Endothelial cell of hepatic sinusoid (primary cell): ENCODE measurements at regions not wholly inside any gene's neighbourhood (a gene's known extent, or its start where the extent isn't known, plus 50 kb on each side); places are given as distances from the start of the nearest gene placed in this dataset.

ENCODE experiments used
- in situ Hi-C: cut with HindIII; loops from 2 replicates; pipeline ENCODE4 v1.10.0; 2017; ENCODE audit warnings: low sequenced_read_pairs

DNA sequence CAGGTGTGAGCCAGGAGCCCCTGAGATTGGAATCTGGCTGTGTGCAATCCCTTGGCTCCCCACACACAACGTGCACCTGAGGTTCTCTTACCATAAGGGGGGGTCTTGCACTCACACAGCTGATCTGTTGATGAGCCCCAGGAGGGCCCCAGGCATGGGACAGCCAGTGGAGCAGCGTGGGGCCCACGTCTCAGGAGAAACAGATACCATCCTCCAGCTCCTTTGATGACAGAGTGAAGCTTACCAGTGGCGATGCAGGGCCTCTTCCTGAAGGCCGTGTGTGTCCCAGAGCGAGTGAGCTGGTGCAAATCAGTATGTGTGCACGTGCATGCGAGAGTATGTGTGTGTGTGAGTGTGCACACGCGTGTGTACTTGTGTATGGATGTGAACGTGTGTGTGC is 287.4 kb downstream of the IRX1 start:
- in situ Hi-C loops: no loop called here

DNA sequence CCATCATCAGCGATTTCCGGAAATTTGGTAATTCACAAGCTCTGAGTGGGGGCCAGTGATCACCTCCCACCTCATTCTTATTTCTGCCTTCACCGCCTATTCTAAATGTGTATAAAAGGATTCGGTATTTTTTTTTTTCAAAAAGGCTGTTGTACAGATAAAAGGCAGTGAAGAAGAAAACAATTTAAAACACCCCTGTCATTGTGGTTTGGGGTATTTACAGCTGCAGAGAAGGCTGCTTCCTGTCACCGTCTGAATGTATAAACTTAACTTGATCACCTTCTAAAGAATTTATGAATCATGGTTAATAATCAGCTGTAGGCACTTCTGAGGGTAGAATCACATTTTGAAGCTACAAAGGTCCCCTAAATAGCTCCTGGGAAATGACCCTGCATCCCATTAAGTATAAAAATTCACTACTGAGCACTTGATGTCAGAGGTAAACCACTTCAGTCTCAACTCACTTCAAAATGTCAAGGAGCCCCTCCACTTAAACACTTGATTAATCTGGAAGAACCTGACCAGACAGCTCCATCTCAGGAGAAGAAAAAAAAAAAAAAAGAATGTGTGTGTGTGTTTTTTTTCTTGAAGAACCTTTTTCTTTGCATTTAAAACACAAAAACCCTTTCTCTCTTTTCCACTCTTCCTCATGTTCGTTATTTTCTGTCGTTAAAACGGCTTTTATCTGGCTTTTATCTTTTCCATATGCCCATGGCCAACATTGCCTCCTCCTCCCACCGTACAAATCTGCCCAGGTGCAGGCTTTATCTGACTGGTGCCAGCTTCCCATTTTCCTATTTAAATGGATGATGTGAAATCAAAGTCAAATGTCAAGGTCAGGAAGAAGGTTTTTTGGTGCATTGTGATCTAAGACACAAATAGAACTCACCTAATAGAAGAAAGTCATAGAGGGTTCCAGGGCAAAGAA is 291.2 kb downstream of the IRX1 start:
- in situ Hi-C loops: no loop called here

DNA sequence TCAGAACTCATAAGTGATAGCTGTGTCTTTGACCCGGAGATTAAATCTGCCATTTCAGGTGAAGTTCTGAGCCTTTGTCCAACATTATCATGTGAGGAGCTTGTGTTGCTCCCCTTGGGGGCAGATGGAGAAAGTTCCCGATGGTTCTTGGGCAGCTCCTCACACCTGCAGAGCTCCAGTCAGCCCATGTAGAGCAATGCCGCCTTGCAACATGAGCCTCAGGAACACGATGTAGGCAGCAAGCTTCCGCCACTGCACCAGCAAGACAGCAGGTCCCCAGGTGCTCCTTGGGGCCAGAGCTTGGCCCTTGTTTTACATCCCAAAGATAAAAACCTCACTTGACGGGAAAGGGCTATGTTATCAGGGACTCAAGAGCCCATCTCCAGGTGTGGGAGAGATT is 292.7 kb downstream of the IRX1 start:
- in situ Hi-C loops: no loop called here

DNA sequence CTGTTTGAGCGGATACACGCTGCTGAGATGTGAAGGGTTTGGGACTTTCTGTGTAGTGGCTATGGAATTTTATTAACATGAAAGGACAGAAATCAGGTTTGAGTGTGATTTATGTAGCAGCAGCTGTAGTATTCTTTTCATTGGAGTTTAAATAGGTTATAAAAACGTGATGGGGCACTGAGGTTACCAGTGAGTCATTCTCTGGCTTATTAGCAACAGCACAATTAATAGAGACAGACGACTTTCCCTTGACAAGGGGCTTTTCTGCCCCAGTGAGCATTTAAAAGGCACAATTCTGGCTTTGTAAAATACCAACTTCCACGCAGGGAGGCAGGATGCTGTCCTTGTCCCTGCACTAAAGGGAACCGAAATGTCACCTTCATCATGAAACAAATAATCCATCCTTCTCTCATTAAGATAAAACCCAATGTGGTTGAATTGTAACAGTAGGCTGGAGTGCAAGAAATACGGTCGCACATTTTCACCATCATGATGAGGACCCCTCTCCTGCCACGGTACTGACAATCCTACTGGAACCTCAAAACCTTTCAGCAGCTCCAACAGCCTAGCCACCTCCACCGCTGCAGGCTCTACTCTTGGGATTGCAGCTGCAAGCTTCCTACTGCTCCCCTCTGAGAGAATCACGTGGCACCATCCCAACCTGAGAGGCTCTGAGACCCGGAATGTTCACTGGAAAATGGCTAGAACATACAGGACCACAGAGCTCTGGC is 293.9 kb downstream of the IRX1 start:
- in situ Hi-C loops: no loop called here

DNA sequence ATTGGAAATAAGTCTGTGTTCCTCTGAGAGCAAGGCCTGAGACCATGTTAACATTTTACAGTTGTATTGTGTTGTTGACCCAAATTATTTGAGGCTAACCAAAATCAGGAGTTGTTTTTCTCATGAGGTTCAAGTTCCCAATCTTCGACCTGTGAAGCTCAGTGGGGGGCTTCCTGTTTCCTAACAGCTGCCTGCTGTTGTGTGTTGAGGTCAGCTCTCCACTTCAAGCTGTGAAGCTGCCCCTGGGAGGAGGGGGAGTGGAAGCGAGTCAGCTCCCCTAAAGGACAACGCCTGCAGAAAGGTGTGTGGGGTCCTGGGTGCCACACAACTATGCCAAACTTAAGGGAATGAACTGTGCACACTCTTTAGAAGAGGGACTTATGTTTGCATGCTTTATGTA is 295.5 kb downstream of the IRX1 start:
- in situ Hi-C loops: no loop called here

DNA sequence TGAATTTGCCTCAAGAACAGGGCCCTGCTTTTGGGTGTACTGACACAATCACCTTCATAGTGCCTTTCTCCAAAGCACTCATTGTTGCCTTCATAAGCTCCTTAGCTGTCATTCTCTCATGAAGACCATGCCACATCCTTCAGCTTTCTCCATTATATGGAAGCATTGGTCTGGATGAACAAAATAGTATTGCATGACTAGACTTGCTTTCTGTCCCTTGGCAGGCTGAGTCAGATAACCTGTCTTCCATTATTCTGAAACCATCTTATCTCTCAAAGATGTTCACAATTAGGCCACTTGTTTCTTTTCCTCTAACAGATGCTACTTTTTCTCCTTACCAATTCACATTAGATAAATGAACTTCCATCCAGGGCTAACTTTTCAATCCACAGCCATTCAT is 297.9 kb downstream of the IRX1 start:
- in situ Hi-C loops: no loop called here

DNA sequence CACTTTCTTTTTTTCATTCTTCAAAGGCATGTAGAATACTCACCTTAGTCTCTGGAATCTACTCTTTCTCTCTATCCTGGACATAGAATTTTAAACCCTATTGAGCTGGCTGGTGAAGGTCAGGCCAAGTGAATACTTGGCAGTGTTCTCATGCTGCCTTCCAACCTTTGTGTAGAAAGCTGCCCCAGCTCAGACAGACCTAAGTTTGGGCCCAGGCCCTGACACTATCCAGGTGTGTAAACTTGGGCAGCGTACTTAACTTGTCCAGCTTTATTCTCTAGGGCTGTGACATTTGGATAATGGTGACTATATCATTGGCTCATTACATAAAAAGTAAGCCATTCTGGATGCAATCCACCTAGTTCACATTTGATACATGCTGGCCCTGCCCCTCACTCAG is 298.3 kb downstream of the IRX1 start:
- in situ Hi-C loops: no loop called here

DNA sequence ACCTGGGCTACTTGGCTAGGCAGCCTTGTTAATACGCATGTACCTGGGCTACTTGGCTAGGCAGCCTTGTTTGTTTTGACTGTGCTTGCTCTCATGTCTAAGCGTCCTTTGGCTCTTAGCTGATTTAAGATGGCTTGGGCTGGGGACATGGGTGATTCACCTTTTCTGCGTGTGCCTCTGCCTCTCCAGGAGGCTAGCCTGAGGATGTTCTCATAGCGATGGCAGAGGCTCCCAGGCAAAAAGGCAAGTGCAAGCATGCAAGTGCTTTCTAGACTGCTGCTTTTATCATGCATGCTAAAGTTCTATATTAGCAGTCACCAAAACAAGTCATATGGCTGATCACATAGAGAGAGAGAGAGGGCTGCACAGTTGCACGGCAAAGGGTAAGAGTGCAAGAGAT is 300.5 kb downstream of the IRX1 start:
- in situ Hi-C loops: no loop called here

DNA sequence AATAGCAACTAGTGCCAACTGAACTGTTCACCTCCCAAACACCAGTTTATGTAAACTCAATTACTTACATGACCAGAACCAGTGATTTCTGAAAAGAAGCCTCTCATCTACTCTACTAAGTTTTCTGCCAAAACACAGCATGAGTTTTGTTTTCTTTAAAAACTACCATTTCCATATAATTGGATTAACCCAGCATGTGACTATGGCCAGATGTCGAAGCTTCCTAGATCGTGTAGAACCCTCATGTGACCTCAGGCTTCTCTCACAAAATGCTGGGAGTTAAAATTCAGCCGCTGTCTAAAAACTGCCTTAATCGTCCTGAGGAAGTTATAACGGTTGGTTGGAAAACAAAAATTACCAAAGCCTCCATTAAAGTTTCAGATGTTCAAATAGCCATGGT is 303.5 kb downstream of the IRX1 start:
- in situ Hi-C loops: no loop called here

DNA sequence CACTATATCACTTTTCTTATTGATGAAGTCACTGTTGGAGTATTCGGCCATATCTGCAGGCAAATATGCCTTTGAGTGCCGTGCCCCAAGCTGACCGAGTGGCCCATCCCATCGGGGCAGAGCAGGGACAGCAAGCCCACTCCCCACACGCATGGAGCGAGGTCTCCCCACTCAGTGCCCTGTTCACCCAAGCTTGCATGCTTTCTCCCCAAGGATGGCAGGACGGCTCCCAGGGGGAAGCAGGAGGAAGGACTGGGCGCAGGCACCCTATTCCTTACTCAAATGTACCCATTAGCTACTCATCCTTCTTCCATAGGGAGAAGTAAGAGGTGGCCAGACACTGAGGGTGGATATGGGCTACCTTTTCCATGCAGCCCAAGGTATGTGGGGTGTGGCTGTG is 309.0 kb downstream of the IRX1 start:
- in situ Hi-C loops: no loop called here

DNA sequence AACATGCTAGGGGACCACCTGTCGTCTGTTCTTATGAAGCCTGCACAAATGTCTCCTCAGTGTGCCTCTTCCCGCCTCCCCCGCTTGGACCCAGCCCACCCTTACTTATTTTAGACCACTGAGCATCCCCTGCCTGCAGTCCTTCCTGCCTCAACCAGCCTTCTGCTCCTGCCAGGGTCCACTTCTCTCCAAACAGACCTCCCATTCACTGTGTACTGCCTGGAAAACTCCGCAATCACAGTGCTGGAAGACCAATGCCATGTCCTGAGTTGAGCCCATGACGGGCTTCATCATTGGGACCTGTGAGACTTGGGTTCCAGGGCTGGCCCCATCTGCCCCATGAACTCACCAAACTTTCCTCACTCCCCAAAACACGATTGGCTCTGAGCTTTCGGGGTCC is 309.4 kb downstream of the IRX1 start:
- in situ Hi-C loops: no loop called here

DNA sequence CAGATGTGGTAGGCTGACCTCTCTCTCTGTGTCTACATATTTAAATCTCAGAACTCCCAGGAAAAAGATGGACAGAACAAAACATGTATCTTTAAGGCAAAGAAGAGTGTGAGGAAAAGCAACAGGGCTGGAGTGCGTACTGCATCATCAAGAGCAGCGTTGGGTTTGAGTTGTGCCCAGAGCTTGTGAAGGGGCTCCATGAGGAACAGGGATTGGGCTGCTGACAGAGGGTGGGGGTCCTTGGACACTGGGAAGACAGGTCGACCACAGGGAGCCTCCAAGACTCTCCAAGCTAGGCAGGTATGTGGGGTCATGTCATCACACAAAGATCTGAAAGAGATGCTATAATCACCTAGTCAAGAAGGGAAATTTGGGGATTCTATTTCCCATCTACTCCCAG is 309.9 kb downstream of the IRX1 start:
- in situ Hi-C loops: no loop called here

DNA sequence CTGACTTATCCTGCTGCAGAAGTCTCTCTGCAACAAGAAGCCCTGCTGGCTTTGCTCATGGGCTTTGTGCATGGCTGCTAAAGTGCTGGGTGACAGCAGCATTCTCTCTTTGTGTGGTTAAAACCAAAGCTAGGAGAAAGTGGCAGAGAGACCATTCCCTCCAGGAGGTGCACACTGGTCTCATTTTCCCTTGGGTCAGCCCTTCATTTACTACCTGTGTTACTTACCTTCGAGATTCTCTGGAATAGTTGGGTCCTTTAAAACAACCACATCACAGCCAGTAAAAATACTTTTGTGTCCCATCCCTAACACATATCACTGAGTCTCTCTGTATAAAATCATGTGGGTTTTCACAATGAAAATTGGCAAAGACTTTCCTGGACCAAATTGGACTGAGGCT is 315.5 kb downstream of the IRX1 start:
- in situ Hi-C loops: no loop called here

DNA sequence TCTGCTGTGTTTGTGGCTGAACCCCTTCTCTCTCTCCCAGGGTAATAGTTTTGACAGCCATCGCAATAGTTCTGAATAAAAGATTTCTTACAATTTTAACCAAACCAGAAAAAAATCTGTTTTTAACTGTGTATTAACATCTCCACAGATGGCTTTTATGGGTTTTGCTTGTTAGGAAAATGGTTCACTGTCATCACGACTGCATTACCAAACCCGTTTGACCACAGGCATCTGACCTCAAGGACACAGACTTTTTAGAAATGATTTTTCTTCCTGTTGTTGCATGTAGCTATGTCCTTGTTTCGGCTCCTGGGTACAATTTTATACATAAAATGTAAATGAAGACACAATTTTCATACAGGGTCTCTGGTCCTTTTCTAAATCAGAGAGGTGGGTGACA is 316.1 kb downstream of the IRX1 start:
- in situ Hi-C loops: no loop called here

DNA sequence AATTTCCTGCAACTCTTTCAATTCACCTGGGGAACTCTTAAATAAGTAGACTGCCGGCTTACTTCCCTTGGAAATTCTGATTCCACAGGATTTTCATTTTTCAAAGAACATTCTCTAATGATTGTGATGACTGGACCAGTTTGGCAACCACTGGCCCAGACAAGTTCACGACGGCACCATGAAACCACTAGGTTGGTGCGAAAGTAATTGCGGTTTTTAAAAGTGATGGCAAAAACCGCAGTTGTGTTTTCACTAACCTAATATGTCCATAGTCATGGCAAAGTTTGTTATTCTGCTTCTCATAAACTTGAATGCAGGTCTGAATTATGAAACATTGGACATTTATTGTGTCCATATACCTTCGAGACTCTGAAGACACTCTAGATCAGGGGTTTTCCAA is 317.2 kb downstream of the IRX1 start:
- in situ Hi-C loops: no loop called here

DNA sequence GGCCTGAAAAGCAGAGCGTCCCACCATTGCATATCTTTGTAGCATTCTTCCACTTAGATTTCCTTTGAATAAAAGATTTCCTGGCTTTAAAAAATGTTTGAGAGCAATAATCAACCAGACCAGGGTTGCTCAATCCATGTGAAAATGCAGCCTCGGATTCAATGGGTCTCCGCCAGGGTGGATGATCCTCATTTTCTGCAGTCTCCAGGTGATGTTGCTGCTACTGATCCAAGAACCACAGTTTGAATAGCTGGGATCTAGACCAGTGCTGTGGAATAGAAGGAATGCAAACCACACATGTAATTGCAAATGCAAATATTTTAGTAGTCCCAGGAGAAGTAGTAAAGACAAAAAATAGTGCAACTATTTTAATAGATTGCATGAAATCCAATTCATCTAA is 317.6 kb downstream of the IRX1 start:
- in situ Hi-C loops: no loop called here

DNA sequence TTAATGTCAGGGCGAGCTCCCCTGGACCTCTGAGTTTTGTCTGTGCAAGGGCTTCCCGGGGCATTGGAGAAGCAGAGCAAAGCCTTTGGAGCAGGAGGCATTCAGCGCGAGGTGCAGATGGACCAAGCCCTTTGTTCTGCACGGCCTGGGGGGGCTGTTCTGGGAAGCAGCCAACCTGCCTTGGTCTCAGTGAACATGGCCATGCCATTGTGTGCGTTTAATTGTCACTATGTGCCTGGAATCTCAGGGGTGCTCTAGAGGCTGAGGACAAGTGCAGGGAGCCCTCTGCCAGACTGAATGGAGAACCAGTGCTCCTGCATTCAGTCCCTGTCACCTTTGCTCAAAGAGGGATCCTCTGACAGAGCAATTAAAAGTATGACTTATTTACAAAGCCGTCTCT is 329.4 kb downstream of the IRX1 start:
- in situ Hi-C loops: no loop called here

DNA sequence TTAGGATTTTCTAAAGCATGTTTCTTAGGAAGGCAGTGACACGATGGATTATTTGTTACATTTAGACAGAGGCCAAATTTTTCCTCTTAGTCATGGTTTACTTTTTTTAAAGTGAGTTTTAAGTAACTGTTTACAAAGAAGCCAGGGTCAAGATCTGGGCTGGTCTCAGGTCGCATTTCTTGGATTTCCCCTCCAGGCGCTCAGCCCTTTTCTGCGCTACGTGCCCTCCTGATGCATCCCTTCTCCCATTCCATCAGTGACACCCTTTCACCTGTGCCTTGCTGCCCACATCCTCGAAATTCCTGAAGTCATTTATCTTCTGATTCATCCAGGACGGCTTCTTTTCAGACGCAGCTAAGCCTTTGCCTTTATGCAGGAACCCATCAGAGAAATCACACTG is 330.3 kb downstream of the IRX1 start:
- in situ Hi-C loops: no loop called here

DNA sequence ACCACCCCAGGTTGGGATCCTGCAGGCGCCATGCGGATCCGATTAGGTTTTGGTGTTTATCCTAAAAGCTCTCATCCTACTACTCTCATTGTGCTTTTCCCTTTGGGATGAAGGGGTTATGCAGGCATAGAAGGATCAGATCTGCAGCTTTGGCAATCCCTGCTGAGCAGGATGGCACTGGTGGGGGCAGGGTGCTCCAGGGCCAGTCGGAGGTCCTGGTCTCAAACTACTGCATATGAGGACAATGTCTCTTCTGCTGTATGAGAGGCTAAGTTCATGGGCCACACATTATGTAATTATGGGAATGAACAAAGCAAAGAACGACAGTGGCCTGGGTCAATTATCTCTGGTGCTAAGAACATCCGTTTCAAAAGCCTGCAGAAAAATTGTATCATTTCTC is 334.2 kb downstream of the IRX1 start:
- in situ Hi-C loops: no loop called here

DNA sequence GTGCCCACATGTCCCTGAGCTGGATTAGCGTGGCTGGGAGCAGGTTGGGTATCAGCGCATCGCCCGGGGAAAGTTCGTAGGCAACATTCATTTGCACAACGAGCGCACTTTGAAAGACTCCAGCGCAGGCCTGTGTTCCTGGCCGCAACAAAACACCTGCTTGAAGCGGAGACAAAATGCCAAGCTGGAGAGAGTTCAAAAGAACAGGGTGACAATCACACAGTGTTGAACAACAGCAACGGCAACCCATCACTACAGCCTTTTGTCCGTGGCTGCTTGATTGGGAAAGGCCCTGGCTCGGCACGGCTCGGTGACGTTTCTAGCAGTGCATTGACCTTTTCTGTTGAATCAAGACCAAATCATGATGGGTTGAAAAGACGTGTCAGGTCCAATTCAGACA is 336.3 kb downstream of the IRX1 start:
- in situ Hi-C loops: no loop called here

DNA sequence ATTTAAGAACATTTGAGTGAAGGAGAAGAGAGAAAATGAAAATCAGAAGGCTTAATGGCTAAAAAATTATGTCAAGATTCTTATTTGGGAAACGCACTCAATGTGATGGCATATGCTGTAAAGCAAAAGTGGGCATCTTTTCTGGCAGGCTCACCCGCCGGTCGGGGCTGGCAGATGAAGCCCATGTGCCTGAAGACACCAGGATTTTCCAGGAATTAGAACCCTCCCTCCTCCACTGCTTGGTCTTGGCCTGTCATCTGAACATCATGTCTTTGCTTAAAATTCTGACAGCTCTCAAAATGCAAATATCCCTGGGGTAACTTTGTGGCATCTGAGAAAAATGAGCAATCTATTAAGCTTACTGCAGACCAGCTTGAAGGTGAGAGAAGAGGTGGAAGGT is 337.9 kb downstream of the IRX1 start:
- in situ Hi-C loops: no loop called here

DNA sequence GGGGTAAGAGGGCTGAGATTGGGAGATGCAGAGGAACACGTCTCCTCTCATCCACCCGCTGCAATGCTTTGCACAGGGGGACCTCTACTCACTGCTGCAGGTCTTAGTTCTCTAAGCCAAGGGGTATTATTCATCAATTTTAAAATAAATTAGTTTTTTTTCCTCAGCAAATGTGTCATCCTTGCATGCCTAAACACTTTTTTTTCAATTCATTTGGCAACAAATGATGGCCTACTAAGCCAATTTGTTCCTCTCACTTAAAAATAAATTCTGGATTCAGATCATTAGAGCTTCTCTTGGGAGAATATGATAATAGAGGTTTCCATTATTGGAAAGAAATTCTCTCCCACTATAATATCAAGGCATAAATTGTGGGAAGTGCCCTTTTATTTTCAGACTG is 338.3 kb downstream of the IRX1 start:
- in situ Hi-C loops: no loop called here
